NOMO-1 (cell line): ENCODE measurements at regions not wholly inside any gene's neighbourhood (a gene's known extent, or its start where the extent isn't known, plus 50 kb on each side); places are given as distances from the start of the nearest gene placed in this dataset.
"Not testable (repeated sequence)": the region's sequence is repeated elsewhere in the genome, so short reads cannot be mapped to it uniquely, and the experiment has no call there.

ENCODE experiments used
- DNase-seq, 2 experiments: peaks; one replicate each; lab custom pipeline; 2025; ENCODE audit not compliant: unreplicated experiment in 2 of 2; lab: John Stamatoyannopoulos, UW

- DNase-seq = no peak
Measured at GRCh38 chr6:113209315-113209714, 647.8 kb upstream of the MARCKS start.

GRCh38 chr6:113211170-113211569, 646.0 kb upstream of the MARCKS start:
- no peak for DNase-seq

DNA sequence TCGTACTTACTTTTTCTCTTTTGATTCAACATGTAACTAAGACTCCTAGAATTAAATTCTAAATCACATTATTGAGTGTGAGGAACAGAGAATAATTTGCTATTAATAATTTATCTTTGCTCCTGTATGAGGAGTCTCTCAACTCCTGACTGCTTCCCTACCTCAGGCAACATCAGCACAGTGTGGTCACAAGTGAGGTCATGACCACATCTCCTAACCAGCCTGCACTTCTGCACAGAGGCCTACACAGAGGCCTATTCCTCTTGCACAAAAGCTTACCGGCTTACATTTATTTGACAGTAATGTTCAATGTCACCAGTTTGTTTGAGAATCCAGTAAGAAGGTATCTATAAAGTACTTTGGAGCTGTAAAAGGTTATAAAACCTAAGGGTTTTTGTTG, 637.4 kb upstream of the MARCKS start:
- no peak for DNase-seq

GRCh38 chr6:113220832-113221231, 636.3 kb upstream of the MARCKS start:
- no peak for DNase-seq

- DNase-seq = no peak
Measured at GRCh38 chr6:113221850-113222249, 635.3 kb upstream of the MARCKS start.

DNA sequence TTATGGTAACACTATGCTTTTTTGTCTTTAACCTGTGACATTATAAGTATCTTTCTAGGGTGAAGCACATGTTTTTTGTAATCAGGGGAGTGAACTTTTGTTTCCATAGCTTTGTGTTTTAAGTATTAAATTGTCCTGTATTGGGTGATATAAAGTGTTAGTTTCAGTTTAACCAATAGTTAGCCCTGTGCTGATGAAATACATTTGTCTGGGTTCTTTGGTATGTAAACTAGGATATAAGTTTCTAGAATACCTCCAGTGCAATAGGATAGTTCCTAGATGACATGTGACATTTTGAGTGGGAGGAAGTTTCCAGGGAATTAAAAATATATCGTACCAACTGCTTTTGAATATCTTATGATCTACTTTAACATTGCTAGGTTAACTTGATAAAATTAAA, 611.0 kb upstream of the MARCKS start:
- no peak for DNase-seq

DNA sequence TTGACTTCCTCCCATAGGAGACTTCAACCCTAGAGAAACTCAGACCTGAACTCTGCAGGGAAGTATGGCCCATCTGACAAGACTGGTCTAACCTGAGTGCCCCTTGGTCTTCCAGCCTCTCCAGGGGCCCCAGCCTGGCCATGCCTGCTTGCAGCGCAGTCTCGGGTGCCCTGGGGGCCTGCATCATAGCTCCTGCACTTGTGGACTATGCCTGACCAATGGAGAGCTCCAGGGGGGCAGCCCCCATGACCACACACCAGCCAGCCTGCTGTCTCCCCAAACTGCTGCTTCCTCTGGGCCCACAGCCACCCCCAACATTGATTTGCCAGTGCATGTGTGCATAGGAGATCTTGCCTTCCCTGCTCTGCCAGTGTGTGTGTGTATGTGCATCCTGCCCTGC, 608.6 kb upstream of the MARCKS start:
- DNase-seq = no peak

DNA sequence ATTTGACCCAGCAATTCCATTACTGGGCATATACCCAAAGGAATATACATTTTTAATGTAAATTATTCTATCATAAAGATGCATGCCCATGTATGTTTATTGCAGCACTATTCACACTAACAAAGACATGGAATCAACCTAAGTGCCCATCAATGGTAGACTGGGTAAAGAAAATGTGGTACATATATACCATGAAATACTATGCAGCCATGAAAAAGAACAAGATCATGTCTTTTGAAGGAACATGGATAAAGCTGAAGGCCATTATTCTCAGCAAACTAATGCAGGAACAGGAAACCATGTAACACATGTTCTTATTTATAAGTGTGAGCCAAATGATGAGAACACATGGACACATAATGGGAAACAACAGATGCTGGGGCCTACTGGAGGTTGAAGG, 603.0 kb upstream of the MARCKS start:
- DNase-seq = not testable (repeated sequence)

DNA sequence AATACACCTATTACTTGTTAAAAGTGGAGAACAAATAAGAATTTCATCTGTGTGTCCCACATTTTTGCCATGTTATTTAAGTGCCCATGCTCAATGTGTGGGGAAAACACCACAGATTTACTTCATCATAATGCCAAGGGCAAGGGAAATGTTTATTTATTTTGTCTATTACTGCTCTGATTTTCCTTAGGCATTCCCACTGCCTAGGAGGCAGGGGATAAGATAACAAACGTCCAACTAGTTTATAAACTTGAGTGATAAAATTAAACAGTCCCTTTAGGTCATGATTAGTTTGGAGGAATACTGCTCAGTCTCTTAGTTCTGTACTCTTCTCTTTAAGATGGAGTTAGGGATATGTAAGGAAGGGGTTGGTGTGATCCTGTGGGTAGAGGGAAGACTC, 598.4 kb upstream of the MARCKS start:
- DNase-seq = no peak

- DNase-seq = no peak
Measured at GRCh38 chr6:113271437-113271836, 585.7 kb upstream of the MARCKS start.

GRCh38 chr6:113276601-113277000, 580.5 kb upstream of the MARCKS start:
- DNase-seq = no peak

DNA sequence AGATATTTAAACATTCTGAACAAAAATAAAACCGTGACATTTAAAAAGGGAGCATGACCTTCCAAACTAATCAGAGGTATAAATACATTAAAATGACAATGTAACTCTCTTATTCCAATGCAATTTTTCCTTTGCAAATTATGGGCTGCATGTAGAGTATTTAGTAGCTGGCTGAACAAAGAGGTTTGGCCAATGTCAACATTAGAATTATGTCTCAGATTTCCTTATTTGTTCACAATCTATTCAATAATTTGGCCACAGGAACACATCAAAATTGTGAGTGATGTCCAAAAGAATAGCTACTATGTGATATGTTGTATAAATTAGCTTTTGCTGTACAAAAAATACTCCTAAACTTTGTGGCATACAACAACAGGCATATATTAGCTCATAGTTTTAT, 580.0 kb upstream of the MARCKS start:
- DNase-seq = no peak

DNA sequence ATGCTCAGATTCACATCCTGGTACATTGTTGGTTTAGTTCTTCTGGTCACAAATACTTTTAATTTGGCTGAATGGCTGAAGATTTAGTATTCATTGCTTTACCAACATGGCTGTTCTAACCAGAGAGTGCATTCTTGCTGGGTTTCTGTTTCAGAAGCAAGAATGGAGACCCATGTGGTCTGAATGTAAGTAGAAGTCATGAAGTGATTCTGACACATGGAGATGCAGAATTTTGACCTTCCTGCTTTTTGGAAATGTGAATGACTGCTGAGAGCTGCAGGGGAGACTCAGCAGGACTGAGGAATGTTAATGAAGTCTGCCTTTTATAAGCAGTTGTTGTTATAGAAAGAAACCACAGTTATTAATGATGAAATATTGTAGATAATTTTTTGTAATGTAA, 576.1 kb upstream of the MARCKS start:
- DNase-seq = no peak

DNA sequence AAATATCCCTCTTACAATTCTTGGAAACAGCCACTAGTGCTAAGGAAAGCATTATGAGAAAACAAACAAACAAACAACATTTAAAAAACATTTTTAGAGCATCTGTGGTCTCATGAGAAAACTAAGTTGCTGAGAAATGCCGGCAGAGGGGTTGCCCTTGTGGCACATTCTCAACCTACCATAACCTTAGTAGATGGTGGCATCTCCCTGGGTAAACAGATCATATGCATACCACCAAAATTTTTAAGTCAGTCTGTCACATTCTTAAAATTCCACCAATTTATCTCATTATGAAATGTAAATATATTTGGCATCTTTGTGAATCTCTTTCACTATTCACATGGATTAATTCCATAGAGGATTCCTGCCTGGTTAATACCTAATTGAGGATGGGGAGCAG, 575.7 kb upstream of the MARCKS start:
- no peak for DNase-seq

GRCh38 chr6:113287396-113287795, 569.7 kb upstream of the MARCKS start:
- DNase-seq = no peak

DNA sequence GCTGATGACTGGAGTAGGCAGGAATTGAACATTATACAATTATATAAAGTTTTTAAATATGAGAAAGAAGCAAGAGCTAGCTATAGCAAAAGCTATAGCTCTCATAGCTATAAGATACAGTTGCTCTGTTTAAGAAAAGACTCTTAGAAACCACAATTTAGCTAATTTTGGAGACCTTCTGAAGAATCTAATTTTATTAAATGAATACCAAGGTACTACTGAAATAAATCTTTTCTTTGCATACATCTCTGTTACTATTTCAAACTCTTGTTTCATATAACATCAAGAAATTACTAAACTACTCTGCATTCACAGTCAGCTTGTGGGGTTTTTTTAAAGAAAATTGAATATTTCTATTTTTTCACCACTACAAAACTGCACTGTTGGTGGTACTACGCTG, 568.7 kb upstream of the MARCKS start:
- DNase-seq = no peak

DNA sequence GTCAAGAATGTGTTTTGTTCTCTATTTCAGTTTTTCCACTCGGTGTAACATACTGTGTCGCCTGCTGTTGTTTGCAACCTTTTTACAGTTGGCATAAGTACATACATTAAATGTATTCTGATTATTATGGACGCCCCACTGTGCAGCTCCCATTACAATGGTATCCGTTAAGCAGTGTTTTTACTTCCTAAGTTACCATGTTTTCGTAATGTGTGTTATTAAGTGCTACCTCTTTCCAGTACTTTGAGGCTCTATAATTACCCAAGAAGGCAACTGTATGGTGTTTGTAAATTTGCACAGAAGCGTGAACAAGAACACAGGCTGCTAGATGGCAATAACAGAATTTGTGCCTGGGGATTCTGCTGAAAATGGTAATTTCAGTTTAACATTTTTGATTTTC, 568.0 kb upstream of the MARCKS start:
- DNase-seq = no peak

- no peak for DNase-seq
Measured at GRCh38 chr6:113290684-113291083, 566.5 kb upstream of the MARCKS start.

DNA sequence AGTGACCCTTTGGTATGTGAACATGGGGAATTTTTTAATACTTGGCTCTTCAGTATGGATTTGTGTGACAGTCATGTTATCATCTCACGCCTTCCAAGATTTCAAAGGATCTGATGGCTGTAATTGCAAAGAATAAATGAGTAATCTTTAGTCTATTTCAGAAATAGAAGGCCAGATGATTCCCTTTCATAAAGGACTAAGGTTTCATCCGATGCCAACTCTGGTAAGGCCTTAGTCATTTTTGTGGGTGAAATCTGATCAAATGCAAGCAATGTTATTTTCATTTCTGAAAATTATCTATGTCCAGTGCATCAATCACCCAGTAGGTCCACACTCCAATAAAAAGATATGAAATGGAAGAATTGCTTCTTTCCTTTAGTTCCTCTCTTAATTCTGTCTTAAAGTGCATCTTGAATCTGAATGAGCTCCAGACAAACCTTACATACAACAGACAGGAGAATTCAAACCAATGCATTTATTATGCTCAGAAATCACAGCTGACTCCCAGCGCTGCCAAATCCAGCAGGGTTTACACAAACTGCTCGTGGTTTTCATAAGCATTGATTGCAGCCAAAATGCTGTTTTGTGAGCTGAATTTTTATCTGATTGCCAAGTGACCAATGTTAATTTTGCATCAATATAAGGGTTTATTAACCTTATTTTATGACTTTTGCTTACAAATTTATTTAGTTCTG, 565.2 kb upstream of the MARCKS start:
- DNase-seq = no peak

DNA sequence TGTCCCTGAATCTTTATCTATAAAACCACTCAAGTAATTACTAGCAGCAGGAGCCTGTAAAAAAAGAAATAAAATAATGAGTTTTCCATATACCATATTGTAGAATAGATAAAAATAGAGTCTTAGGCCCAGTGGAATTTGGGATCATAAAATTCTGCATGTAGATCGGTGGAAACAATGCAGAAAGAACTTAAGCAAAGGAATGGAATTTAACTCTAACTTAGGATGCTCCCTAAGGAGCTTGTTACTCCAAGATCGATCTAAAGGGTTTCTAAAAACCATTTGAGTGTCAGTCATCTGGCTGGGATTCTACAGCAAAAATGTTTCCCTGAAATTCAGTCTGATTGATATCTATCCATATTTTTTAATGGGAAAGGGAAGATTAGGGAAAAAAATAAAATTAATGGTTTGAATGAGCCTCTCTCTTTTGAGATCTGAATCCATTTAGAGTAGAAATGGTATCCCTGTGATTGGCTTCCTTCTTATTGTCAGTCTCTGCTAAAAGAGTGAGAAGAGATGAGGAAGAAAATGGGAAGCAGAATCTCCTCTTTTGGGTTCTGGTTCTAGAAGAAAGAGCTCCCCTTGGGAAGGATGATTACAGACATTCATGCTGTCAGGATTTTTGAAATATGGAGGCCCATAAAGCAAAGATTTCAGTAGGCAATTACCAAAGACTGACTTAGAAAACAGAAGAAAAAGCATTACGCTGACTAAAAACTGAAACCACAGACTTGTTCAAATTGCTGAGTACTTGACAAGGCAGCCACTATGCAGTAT, 564.3 kb upstream of the MARCKS start:
- no peak for DNase-seq

GRCh38 chr6:113293423-113293740, 563.8 kb upstream of the MARCKS start:
- no peak for DNase-seq

GRCh38 chr6:113299531-113299930, 557.6 kb upstream of the MARCKS start:
- DNase-seq = no peak

DNA sequence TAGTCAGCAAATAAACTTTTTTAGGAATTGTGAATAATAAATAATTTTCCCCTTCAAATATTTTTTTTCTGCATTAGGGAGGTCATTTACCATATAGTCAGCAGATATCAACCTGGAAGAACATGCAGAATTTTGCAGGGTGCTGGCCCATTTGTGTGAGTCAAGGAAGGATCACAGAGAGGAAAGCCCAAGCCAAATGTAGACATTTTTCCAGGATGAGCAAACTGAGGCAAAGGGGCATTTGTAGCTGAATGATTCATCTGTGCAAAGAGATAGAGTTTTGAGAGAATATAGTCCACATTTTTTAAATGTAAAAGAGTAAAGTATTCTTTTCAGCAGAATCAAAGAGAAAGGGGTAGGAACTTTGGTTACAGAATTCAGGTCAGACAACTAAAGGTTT, 555.5 kb upstream of the MARCKS start:
- no peak for DNase-seq
